Mammary epithelial cell (primary cell): ENCODE measurements at regions not wholly inside any gene's neighbourhood (a gene's known extent, or its start where the extent isn't known, plus 50 kb on each side); places are given as distances from the start of the nearest gene placed in this dataset.

Experiments
- EZH2 ChIP-seq: IDR thresholded peaks from 2 replicates; pipeline ENCODE4 v1.6.1; 2012; ENCODE audit warnings: low read length, inconsistent platforms, borderline replicate concordance
- TF ChIP-seq, protein P1 (sequence below), 2 donors: IDR thresholded peaks in 1 of 2; conservative IDR thresholded peaks in 1 of 2; 2 replicates each; pipeline ENCODE4 v1.5.1; 2011 to 2012; ENCODE audit warnings: inconsistent platforms in 2 of 2, low read length in 2 of 2, mild to moderate bottlenecking in 2 of 2, control low read depth in 1 of 2, low read depth in 1 of 2; ENCODE audit not compliant: insufficient read depth in 1 of 2; ENCODE audit errors: extremely low read depth in 1 of 2

DNA sequence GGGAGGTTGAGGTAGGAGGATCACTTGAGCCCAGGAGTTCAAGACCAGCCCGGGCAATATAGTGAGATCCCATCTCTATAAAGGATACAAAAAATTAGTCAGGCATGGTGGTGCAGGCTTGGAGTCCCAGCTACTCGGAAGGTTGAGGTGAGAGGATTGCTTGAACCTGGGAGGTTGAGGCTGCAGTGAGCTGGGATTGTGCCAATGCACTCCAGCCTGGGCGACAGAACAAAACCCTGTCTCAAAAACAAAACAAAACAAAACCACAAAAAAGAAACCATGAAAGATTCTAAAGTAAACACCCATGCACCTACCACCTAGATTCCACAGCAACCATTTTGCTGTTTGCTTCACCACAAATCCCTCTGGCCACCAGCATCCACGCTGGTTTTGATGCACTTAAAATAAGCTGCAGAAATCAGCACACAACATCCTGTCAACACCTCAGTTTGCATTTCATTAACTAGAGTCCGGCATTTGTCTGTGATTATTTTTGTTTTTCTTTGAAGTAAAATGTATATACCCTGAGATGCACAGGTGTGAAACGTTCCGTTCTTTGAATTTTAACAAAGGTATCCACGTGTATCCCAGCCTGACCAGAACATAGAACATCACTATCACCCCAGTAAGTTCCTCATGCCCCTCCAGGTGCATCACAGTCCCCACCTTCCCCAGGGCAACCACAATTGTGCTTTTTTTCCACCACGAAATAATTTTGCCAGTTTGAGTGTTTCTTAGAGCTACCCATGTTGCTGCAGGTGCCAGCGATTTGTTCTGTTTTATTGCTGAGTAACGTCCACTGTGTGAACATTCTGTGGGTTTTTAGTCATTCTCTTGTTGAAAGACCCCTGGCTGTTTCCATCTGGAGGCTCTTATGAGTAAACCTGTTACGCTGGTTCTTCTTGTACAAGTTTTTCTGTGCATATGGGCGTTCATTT lies 191.5 kb downstream of the SEC14L1 start:
- TF ChIP-seq, protein P1, sequence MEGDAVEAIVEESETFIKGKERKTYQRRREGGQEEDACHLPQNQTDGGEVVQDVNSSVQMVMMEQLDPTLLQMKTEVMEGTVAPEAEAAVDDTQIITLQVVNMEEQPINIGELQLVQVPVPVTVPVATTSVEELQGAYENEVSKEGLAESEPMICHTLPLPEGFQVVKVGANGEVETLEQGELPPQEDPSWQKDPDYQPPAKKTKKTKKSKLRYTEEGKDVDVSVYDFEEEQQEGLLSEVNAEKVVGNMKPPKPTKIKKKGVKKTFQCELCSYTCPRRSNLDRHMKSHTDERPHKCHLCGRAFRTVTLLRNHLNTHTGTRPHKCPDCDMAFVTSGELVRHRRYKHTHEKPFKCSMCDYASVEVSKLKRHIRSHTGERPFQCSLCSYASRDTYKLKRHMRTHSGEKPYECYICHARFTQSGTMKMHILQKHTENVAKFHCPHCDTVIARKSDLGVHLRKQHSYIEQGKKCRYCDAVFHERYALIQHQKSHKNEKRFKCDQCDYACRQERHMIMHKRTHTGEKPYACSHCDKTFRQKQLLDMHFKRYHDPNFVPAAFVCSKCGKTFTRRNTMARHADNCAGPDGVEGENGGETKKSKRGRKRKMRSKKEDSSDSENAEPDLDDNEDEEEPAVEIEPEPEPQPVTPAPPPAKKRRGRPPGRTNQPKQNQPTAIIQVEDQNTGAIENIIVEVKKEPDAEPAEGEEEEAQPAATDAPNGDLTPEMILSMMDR (conservative IDR thresholded peaks at IDR 0.05 in 1 of 2, IDR thresholded peaks at IDR 0.05 in 1 of 2; ENCODE audit: extremely low read depth in 1 of 2, insufficient read depth in 1 of 2, low read depth in 1 of 2, low read length in 2 of 2) = no peak
- TF ChIP-seq EZH2 = no peak
